T-helper 9 cell (primary cell): ENCODE measurements at regions not wholly inside any gene's neighbourhood (a gene's known extent, or its start where the extent isn't known, plus 50 kb on each side); places are given as distances from the start of the nearest gene placed in this dataset.
"Not testable (repeated sequence)": the region's sequence is repeated elsewhere in the genome, so short reads cannot be mapped to it uniquely, and the experiment has no call there.

Experiments
- DNase-seq: peaks from one replicate; pipeline ENCODE4 v3.0.0-alpha.2; 2020

DNA sequence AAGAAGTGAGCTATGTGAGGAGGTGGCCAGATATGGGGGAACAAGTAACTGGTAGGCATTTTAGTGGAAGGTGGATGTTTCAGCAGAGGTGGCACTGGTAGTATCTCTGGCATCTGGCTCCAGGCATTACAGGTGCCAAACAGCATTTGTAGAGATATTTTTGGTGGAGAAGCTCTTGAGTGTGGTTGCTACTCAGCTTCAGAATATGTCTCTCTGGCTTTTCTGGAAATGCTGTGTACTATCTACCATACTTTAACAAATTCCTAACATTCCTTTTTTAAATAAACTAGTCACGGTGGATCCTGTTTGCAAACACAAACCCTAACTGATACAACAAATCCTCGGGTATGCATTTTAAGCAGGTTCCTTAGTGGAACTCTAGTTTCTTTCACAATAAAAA is 128.0 kb downstream of the BARX2 start:
- no peak for DNase-seq

DNA sequence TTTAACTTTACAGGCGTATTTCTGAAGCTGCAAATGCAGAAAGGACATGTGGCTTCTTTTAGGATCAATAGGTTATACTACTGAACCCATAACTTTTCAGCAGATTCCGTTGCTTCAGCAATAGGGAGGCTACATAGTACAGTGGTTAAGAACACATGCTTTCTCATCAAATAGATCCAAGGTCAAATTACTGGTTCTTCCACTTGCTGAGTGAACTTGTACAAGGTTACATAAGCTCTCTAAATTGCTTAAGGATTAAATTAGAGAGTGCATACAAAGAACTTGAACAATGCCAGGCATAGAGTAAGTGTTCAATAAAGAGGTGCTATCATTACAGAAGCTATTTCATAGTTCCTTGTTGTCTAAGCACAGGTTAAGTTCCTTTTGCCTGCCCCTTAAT is 129.6 kb downstream of the BARX2 start:
- DNase-seq: no peak

DNA sequence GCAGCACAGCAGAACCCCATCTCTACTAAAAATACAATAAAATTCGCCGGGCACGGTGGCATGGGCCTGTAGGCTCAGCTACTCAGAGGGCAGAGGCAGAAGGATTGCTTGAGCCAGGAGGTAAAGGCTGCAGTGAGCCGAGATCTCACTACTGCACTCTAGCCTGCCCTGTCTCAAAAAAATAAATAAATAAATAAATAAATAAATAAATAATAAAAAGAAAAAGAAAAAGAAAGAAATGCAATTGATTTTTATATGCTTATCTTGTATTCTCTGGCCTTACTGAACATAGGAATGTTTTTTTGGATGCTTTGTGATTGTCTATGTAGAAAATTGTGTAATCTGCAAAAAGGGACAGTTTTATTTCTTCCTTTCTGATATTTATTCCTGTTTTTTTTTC is 132.5 kb downstream of the BARX2 start:
- DNase-seq: no peak

DNA sequence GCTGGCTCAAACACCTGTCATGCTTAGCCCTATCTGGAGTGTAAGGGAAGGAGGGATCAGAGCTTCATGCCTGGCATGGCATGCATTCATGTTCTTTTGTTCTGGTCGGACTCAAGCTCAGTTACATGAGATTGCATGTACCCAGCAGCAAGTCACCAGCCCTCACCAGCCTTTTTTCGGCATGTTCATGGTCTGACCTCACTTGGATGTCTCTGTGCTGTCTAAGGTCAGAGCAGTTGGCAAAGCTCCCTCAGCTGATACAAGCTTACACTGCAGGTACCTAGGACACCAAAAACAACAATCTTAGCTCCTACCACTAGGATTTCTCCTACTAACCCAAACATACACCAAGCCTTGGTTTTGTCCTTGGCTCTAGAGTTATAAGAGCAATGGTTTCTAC is 152.6 kb downstream of the BARX2 start:
- no peak for DNase-seq

DNA sequence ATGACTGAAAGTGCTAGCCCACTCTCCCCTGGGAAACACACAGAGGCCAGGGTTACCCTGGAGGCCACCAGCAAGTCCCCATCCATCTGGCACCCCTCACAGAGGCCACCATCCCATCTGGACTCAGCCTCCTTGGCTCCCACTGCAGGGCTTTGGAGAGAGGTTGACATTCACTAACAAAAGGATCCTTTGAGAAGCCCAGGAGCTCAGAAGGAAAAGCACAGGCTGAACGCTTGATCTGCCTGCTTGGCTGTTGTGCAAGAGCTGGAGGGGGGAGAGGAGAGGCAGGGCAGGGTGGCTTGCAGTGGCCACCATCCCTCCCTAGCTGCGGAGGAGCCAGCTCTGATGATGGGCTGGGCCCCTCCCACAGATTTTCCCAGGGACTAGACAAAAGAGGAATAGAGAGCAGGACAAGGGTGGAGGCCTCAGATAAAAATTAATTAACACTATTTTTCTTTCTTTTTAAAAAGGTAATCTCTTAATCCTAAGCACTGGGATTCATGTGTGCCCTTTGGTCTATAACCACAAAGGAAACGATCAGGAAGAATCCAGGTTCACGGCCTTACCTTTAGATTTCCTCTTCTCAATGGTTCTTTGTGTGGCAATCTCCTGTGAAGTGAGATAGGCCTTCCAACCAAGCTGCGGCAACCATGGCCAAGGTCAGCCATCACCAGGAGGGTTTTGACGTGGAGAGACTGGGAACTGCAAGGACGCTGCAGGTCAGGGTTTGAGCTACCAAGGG is 154.7 kb downstream of the BARX2 start:
- DNase-seq: no peak

DNA sequence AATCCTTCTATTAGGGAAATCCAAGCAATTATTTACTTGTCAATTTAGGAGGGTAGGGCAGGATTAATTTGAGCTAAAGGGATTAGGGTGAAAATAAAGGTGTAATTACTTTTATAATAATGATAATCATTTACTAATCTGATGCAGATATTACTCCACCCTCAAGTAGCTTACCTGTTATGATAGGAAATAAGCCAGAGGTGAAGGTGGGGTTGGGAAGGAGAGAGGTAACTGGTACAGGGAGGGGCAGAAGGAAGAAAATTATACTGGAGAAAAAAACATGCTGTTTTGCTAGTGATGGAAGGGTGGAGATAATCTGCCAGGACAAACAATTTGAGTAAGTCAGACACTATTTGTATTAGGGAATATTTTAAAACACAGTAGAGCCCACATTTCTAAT is 157.7 kb downstream of the BARX2 start:
- no peak for DNase-seq

DNA sequence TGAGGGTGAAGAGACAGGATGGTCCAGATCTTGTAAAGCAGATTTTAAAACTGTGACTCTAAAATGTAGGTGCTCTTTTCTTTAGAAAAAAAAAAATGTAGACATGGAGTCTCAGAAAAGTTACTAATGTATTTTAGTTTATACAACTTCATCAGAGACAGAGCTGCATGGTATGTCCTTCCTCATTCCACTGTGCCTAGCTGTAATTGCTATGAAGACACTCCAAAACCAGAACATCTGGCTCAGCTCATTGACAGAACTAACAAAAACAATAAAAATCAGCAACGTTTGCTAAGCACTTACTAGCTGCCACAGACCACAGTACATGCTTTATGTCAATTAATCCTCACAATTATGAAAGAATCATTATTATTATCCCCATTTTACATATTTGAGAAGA is 160.7 kb downstream of the BARX2 start:
- no peak for DNase-seq

DNA sequence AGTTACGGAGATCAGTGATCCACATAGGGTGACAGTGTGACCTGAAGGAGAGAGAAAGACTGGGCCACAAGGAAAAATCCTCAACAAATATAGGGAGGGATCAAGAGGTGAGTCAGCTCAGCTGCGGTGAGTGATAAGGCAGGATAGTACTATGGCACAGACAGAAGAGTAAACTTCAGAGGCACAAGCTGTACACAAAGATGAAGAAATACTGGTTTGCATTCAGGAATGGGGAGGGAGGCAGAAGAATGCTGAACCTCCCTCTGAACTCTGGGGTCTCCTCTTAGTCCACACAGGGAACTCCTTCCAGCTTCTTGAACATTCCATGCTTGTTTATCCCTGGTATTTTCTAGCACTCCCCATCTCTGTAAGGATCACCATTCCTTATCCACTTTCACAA is 162.7 kb downstream of the BARX2 start:
- no peak for DNase-seq

DNA sequence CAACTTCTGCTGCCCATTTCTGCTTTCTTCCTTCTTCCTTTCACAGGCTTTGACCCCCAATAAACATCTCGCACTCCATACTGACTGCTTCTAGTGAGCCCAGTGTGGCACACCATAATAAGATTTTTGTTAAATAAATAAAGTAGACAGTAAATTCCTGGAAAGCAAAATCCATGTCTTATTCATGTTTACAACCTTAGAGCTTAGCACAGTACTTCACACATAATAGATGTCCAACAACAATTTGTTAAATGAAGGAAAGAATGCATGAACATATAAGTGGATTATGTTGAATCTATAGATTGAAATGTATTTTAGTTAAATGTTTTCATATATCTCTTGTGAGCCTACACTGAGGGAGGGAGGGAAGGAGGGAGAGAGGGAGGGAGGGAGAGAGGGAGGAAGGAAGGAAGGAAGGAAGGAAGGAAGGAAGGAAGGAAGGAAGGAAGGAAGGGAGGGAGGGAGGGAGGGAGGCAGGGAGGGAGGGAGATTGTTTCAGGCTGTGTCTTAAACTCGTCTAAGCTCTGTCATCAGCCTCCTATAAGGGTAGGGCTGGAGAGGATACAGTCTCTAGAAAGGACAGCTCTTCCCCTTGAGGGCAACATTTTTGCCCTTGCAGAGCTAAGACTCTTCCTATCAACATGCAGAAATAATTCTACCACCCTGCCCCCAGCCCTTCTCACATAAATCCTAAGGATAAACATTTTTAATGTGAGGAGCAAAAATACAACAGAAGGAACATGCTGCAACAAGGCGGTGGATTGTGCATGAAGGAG is 168.1 kb downstream of the BARX2 start:
- no peak for DNase-seq

DNA sequence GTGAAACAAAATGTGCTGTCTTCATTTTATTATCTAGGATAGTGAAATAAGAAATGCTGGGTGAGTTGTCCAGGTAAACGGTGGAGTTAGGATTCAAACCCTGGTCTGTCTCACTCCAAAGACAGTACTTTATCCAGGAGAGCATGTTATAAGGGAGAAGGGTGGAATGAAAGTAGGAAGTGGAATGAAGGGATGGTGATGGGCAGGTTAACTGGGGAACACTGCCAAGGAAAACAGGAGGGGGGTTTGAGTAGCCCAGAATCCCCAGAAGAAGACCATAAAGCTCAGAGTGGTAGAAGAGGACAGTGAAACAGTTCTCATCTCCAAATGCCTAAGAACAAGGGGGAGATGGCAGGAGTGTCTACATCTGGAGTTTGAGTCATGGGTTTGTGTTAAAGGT is 169.0 kb downstream of the BARX2 start:
- DNase-seq: no peak

DNA sequence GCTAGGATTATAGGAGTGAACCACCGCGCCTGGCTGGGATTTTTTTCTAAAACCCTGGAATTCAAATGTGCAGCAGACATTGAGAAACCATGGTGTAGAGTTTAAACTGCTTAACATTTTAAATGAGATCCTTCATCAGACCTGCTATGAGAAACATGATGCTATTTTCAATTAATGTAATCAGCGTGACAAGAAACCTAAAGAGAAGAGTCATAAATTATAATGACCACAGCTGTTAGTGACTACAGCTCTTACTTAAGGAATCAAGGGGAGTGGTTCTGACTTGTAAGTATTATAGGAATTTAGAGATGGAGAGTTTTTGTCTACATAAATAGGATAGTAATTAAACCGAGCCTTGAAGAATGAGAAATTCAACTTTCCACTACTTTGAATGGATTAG is 170.6 kb downstream of the BARX2 start:
- no peak for DNase-seq

DNA sequence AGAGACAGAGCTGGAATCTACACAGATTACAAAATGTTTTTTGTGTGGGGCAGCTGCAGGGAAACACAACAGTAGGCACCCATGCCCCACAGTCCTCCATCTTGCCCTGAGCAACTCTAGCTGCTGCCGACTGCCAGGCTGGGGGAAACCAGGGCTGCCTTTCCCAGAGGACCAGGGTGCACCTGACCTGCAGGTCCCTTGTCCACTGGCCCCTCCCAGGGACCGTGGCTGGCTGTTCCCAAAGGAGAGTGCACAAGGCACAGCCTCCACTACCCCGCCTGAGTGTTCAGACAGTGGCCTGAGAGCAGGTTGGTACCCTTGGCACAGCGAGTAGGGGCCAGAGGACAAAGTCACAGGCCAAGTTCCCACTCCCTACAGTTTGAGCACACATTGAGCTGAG is 181.8 kb downstream of the BARX2 start:
- DNase-seq: no peak

DNA sequence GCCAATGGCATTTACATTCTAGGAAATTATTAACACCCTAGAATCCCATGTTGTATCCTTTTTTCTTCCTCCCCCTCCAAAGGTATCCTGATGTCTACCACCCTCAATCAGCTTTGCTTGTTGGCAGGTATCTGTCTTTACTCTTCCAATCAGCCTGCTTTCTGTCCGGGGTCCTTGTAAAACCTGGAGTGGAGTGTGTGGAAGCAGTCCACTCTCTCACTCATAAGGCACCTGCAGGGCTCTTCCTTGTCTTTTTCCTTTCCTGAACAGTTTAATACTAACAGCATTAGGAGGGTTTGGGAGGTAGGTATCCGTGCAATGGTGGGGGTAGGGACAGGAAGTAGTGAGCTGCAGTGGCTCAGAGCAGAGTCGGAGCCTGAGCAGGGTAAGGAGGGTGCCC is 193.4 kb downstream of the BARX2 start:
- DNase-seq: no peak

DNA sequence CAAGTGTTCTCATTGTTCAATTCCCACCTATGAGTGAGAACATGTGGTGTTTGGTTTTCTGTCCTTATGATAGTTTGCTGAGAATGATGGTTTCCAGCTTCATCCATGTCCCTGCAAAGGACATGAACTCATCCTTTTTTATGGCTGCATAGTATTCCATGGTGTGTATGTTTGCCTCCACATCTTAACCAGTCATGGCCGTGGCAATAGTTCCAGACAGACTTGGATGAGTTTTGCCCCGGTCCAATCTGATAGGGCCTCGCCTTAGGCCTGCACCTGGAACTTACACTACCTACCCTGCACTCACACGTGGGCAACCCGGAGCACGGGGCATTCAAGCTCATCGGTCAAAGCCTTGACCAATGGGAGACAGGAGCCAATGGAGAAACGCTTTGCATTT is 197.0 kb downstream of the BARX2 start:
- DNase-seq: not testable (repeated sequence)

DNA sequence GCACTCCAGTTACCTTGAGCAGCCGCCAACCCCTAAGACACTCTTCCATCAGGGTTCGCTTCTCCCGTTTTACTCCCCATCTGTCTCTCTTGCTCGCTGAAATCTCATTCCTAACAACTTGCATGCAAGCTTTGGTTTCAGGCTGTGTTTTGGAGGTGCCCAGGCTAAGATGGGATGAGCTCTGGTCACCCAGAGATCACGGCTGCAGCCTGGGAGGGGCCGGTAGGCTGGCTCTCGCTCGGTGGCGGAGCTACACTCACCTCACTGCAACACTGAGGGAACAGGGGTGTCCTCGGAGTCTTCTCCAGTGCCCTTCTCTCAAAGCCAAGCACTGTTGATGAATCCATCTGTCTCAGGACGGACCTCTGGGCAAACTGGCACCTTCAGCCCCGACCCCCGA is 197.5 kb downstream of the BARX2 start:
- DNase-seq: no peak

DNA sequence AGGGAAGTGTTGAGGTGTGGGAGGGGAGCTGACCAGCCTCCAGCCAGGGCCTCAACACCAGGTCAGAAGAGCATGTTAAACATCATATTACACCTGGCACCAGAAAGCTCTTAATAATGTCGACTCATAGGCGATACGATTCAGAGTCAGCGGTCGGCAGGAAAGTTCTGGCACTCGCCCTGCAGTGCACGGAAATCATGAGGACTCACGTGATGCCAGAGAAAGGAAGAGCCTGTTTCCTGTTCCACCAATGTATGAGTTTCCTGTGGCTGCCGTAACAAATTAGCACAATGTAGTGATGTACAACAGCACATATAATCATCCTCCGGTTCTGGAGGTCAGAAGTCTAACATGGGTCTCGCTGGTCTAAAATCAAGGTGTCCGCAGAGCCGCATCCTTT is 198.8 kb downstream of the BARX2 start:
- no peak for DNase-seq

DNA sequence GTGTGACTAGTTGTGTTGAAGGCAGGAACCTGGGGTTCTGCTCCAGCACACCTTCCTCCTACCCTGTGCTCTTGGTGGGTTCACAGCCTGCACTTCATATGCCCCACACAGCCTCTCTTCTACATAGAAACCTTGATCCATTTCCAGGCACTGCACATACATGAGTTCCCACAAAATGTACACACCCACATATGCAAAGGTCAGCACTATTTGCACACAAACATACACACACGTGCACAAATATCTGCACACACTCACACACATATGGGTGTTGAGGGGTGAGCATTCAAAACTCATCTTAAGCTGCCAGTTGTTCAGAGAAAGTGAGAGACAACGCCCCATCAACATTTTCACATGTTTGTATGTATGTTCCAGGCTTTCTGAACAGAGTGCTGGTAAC is 201.0 kb downstream of the BARX2 start:
- DNase-seq: no peak

DNA sequence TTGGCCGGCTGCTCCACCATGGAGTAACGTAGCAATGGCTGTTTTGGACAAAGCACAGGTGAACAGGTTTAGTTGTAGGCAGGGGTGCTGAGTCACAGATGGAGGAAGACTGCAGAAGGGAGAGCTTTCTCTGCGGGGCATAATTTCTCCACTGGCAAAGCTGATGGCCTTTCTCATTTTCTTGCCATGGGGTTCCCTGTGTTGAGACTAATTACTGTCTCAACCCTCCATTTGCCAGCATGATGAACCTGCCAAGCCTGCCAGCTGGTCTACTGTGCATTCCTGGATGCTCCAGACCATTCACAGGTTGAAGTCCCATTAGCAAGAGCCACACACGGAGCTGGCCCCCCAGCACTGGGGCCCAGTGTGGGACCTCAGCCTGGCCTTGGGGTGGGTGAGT is 202.4 kb downstream of the BARX2 start:
- DNase-seq: no peak

DNA sequence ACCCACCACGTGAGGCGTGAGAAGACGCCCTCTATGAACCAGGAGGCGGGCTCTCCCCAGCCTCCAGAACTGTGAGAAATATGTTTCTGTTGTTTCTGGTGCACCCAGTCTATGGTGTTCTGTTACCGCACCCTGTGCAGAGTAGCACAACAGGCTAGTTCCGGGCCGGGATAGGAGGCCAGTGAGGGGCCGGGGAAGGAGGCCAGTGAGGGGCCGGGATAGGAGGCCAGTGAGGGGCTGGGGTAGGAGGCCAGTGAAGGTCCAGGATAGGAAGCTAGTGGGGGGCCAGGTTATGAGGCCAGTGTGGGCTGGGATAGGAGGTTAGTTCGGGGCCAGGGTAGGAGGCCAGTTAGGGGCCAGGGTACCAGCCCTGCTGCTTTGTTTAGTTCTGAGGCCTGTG is 204.6 kb downstream of the BARX2 start:
- DNase-seq: no peak

DNA sequence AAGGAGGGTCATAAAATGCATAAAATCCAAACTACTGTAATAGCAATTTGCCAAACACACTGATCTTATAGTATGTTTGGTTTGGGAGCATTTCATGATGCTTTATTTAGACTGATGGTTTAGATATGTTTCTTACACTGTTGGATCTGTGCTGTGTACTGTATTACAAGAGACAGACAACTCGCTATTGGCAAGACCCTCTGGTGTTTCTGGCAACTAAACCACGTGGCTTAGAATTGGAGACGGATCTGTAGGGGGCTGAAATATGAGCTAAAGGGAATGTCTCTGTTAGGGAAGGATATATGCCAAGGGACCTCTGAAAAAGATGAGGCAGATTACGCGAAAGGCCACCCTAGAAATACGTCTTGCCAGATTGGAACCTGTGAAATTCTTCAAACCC is 208.7 kb downstream of the BARX2 start:
- DNase-seq: no peak

DNA sequence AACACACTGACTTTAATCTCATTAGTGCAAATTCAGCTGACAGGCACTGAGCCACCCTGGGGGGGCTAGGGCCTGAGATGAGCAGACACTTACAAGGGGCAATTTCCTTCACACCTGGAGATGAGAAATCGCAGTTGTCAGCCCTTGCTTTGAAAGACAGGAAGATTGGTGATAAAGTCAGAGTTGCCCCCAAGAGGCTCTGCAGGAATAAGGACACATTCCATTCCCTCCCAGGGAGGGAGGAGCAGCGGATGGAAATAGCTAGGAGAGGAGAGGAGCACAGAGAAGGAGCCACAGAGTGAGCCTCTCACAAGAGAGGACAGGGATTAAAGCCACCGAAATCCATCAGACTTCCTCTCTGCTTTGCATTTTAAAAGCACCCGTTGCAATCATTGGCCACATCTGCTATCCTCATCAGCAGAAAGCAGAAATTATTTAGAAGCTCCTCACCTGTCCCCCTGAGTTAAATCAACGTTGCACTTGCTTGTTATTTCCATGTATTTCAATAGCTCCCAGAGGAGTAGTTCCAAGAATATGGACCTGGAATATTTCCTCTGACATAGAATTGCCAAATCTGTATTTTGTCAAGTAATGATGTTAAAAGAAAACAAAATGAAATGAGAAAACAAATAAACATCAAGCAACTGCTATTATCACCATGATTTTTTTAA is 213.7 kb downstream of the BARX2 start:
- DNase-seq: no peak

DNA sequence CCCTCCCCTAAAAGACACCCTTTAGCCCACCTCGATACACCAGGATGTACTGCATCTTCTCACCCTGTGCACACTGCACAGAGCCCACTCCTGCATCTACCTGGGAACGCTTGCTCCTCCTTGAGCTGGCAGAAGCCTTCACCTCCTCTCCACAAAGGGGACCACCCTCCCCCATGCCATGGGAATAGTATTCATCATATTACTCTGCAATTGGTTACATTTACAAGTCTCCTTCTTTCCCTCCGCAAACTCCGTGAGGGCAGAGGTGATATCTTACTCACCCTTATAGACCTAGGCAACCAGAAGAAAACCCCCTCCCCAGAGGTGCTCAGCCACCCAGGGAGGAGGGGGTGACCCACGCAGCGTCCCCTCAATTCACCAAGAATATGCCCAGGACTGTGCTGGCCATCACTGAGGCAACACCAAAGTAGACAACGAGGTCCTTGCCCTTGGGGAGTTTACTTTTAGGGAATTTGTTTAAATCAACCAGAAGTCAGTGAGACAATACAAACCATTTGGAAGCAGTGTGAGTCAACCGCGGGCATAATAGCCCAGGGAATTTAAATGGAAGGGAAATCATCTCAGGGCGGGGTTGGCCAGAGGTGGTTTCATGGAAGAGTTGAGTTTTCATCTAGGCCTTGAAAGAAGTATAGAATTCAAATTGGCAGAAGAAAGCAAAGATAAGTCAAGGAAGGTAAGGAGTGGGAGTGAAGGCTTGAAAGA is 214.5 kb downstream of the BARX2 start:
- no peak for DNase-seq

DNA sequence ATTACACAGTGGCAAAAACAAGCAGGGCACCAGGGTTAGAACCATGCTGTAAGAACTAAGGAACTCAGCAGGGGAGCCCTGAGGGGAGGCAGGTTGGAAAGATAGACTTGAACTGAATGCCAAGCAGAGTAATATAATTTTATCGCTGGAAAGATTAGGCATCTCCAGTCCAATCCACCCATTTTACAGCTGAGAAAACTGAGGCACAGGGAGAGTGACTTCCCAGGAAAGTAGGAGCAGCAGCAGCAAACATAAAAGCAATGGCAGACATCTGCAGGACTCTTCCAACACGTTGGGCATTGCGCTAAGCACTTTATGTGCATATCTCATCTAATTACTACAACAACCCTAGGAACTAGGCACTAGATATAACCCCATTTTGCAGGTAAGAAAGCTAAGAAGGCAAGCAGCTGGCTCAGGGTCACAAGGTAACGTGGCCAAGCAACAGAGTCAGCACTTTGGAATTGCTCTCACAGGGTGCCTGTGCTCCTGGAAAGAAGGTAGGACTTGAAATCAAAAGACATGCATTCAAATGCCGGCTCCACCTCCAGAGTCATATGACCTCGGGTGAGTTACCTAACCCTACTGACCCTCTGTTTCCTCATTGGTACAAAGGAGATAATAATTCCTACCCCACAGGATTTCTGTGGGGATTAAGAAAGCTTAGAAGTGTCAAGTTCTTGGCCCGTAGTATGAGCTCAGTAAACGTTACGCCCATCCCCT is 215.3 kb downstream of the BARX2 start:
- no peak for DNase-seq
